VCaP (cell line): ENCODE measurements at regions not wholly inside any gene's neighbourhood (a gene's known extent, or its start where the extent isn't known, plus 50 kb on each side); places are given as distances from the start of the nearest gene placed in this dataset.

Experiments used
- H3K27ac ChIP-seq: fragments of 450-650 bp; 2 replicates; pipeline ENCODE4 v1.5.1; 2017
- CTCF ChIP-seq: fragments of 450-650 bp; conservative IDR thresholded peaks from 2 replicates; pipeline ENCODE4 v1.5.1; 2017; ENCODE audit warnings: mild to moderate bottlenecking, moderate library complexity

- TF ChIP-seq CTCF = no peak
- no peak overlapping the region for H3K27ac ChIP-seq
Observed at GRCh38 chr20:53816872-53817398, 223.3 kb upstream of the ZNF217 start.

DNA sequence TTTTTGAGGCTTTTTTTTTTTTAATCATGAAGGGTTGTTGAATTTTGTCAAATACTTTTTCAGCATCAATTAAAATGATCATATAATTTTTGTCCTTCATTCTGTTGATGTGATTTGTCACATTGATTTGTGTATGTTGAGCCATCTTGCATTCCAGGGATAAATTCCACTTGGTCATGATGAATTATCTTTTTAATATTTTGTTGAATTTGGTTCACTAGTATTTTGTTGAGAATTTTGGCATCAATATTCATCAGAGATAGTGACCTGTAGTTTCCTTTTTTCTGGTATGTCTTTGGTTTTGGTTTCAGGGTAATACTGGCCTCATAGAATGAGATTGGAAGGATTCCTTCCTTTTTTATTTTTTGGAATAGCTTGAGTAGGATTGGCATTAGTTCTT is 221.9 kb upstream of the ZNF217 start:
- TF ChIP-seq CTCF = no peak
- no peak overlapping the region for H3K27ac ChIP-seq

DNA sequence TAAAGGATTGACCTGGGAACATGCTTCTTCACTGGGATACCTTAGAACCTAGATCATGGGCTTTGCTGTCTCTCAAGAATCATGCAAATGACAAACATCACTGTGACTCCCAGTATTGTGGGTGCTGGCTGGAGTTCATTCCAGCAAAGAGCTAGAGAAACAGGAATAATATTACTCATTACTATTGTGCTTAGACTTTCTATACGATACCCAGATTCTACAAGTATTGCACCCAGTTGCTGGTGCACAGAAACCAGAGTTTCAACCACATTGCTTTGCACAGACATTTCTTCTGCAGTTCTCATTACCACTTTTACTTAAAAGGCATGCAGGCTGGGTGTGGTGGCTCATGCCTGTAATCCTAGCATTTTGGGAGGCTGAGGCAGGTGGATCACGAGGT is 220.4 kb upstream of the ZNF217 start:
- no peak for TF ChIP-seq CTCF

GRCh38 chr20:53813636-53814035 is 220.0 kb upstream of the ZNF217 start:
- no peak for TF ChIP-seq CTCF
- no peak overlapping the region for H3K27ac ChIP-seq

More for the DNA sequence above, 220.4 kb upstream of the ZNF217 start:
- no peak overlapping the region for H3K27ac ChIP-seq

DNA sequence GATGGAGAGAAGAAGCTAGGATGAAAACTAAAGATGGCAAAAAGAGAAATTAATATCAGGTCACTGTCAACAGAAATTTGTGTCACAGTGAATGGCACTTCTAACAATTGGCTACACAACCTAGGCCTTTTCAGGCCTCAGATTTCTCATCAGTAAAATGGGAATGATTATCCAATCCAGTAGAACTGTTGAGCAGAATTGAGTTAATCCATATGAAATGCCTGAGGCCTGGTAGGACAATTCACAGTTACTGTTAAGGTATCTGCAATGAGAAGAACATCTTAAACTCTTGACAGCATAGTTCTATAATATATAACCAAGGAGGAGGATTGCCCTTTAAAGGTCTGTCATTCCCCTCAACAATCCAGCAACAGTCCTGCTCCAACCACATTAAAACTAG is 217.9 kb upstream of the ZNF217 start:
- no peak overlapping the region for H3K27ac ChIP-seq
- no peak for TF ChIP-seq CTCF

DNA sequence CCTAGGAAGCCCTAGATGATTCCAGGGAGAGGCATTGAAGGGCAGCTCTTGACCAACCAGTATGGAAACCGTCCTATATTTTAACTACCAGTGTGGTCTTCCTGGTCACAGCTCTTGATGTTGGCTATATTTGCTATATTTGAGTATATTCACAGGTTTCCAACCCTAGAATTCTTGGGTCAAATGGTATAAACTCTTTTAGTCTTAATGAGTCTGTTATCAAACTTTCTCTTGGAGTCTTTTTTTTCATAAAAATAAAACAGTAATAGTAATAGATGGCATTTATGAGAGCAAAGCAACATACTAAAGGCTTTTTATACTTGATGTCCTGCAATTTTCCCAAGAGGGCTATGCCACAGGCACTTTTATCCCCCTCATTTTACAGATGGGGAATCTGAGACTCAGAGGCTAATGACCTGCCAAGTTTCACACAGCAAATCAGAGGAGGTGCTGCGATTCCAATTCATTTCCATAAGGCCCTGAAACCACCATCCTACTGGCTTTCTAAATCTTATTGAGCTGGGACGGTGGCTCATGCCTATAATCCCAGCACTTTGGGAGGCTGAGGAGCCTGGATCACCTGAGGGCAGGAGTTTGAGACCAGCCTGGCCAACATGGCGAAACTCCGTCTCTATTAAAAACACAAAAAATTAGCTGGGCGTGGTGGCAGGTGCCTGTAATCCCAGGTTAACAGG is 217.2 kb upstream of the ZNF217 start:
- TF ChIP-seq CTCF = no peak
- no peak overlapping the region for H3K27ac ChIP-seq

DNA sequence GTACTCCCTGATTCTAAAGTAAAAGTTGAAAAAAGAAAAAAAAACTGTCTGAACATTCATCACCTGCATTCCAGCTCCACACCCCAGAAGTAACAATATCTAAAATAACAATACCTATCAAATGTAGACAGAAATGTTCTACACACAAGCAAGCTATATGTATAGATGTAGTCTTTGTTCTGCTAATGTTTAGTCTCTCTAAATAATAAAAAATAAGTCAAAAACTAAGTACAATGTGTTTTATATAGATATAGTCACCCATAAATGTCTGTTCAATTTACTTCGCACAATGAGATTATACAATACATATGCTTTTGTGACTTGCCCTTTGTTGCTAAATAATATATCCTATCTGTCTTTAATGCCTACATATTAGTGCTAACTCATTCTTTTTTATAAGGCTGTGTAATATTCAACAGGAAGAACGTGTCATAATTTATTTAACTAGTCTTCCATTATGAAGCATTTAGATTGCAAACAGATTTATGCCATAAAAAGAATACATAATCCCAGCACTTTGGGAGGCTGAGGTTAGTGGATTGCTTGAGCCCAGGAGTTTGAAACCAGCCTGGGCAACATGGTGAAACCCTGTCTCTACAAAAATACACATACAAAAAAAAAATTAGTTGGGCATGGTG is 216.2 kb upstream of the ZNF217 start:
- no peak for TF ChIP-seq CTCF
- no peak overlapping the region for H3K27ac ChIP-seq
